ENCODE measurements at regions not wholly inside any gene's neighbourhood (a gene's known extent, or its start where the extent isn't known, plus 50 kb on each side); places are given as distances from the start of the nearest gene placed in this dataset.
"Not testable (repeated sequence)": the region's sequence is repeated elsewhere in the genome, so short reads cannot be mapped to it uniquely, and the experiment has no call there.

GRCh38 chr2:120641366-120641771, 94.3 kb upstream of the GLI2 start:
- no peak for DNase-seq

- no peak for DNase-seq
Measured at GRCh38 chr2:120642646-120643045, 93.0 kb upstream of the GLI2 start.

- DNase-seq = no peak
Measured at GRCh38 chr2:120646994-120647393, 88.7 kb upstream of the GLI2 start.

- DNase-seq = no peak
Measured at GRCh38 chr2:120647487-120647886, 88.2 kb upstream of the GLI2 start.

GRCh38 chr2:120649381-120649780, 86.3 kb upstream of the GLI2 start:
- DNase-seq = not testable (repeated sequence)

- DNase-seq = no peak
Measured at GRCh38 chr2:120650022-120650644, 85.5 kb upstream of the GLI2 start.

GRCh38 chr2:120651818-120652217, 83.8 kb upstream of the GLI2 start:
- DNase-seq = no peak

- no peak for DNase-seq
Measured at GRCh38 chr2:120653046-120653445, 82.6 kb upstream of the GLI2 start.

GRCh38 chr2:120653871-120654270, 81.8 kb upstream of the GLI2 start:
- no peak for DNase-seq

GRCh38 chr2:120654381-120655134, 81.1 kb upstream of the GLI2 start:
- no peak for DNase-seq

- DNase-seq = no peak
Measured at GRCh38 chr2:120656273-120656950, 79.3 kb upstream of the GLI2 start.

- DNase-seq = no peak
Measured at GRCh38 chr2:120658042-120658769, 77.5 kb upstream of the GLI2 start.

- DNase-seq = no peak
Measured at GRCh38 chr2:120658770-120659158, 76.9 kb upstream of the GLI2 start.

- DNase-seq = no peak
Measured at GRCh38 chr2:120659275-120659977, 76.2 kb upstream of the GLI2 start.

GRCh38 chr2:120660056-120660694, 75.5 kb upstream of the GLI2 start:
- DNase-seq = no peak

GRCh38 chr2:120660771-120661459, 74.8 kb upstream of the GLI2 start:
- DNase-seq = no peak

GRCh38 chr2:120661551-120661950, 74.1 kb upstream of the GLI2 start:
- DNase-seq = peak; percentile 30

- DNase-seq = no peak
Measured at GRCh38 chr2:120662046-120662445, 73.6 kb upstream of the GLI2 start.

- no peak for DNase-seq
Measured at GRCh38 chr2:120662746-120663145, 72.9 kb upstream of the GLI2 start.

- DNase-seq = no peak
Measured at GRCh38 chr2:120666433-120666832, 69.2 kb upstream of the GLI2 start.

GRCh38 chr2:120667981-120668380, 67.7 kb upstream of the GLI2 start:
- no peak for DNase-seq
